SK-N-MC (cell line): ENCODE measurements at regions not wholly inside any gene's neighbourhood (a gene's known extent, or its start where the extent isn't known, plus 50 kb on each side); places are given as distances from the start of the nearest gene placed in this dataset.

Source experiments
- EZH2 ChIP-seq: fragments of 200-600 bp; sonication (generic); IDR thresholded peaks from one replicate; pipeline ENCODE4 v1.6.1; 2017; ENCODE audit warnings: antibody characterized with exemption
- POLR2AphosphoS5 ChIP-seq: IDR thresholded peaks from 2 replicates; pipeline ENCODE4 v1.6.1; 2012; ENCODE audit warnings: mild to moderate bottlenecking, low read depth, low read length, borderline replicate concordance

- TF ChIP-seq EZH2 (no peak), POLR2AphosphoS5 (no peak)
These were observed 68.1 kb upstream of the KRR1 start for GRCh38 chr12:75579552-75579951.
